NCI-H345 (cell line): ENCODE measurements at regions not wholly inside any gene's neighbourhood (a gene's known extent, or its start where the extent isn't known, plus 50 kb on each side); places are given as distances from the start of the nearest gene placed in this dataset.

ENCODE experiments used
- DNase-seq: peaks from one replicate; lab custom pipeline; 2025; lab: John Stamatoyannopoulos, UW

DNA sequence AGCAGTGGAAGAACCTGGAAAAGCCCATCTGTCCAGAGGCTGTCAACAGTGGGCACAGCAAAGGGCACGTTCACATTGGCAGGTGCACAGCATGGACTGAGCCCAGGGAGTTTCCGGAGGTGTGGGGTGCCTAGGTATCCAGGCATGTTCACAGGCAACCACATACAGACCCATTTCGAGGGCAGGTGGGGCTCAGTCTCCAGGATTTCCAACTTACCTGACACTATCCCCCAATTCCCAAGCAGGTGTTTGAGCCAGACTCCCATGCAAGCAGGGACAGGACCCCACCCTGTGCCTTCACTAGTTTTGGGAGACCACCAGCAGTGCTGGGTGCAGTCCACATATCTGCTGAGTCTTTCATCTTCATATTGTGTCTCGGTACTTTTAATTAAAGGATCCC, 65.0 kb upstream of the IRF2BP2 start:
- no peak for DNase-seq

DNA sequence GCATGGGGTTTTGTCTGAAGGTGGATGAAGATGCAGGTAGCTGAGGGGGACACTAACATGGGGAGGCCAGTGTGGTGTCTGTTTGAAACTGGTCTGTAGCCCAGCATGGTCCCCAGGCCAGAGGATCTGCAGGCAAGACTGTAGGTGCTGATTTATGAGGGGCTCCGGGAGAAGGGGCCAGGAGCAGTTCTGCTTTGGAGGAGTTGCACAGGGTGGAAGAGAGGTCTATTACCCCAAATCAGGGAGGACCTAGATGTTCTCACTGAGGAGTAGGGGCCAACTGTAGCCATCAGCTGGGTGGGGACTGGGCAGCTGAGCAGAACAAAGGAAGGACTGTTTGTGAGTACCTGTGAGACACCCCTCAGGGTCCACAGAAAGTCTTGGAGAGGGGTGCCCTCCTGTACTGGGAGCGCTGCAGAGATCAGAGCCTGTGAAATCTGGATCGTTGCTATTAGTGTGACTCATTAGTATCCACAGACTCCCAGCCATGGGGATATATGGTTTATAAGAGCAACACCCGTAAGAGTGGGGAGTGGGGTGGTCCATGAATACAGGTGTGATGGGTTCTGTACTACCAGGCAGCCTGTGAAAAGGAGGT, 64.3 kb upstream of the IRF2BP2 start:
- no peak for DNase-seq

DNA sequence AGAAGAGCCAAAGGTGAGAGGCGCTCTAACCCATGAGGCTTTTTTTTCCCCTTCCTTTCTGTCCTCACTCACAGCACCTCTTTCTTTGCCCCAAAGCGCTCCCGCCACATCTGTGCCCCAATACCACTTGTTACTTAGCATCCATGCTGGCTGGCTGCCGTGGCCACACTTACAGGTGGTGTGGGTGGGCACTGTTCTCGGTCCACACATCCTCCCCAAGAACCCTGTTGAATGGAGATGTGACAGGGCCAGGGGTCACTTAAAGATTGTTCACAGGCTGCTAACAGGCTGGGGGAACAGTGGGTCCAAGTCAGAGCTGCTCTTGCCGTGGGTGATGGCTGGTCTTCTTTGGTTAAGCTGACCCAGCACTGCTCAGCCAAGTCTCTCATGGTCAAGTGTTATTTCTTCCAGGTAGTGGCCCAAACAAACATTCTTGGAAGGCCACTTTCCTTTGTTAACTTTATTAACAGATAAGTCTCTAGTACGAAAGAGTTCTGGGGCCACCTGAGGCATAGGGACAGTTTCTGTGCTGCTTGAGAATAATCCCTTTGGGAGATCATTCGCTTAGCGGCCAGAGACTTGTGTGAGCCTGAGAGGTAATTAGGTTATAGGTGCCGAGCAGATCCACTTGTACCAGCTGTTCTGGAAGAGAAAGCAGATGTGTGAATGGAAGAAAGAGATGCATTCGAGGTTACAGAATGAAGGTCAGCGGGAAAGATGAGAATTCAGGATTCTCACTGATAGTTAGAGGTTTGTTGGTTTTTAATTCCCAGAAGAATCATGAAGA, 62.6 kb upstream of the IRF2BP2 start:
- no peak for DNase-seq

DNA sequence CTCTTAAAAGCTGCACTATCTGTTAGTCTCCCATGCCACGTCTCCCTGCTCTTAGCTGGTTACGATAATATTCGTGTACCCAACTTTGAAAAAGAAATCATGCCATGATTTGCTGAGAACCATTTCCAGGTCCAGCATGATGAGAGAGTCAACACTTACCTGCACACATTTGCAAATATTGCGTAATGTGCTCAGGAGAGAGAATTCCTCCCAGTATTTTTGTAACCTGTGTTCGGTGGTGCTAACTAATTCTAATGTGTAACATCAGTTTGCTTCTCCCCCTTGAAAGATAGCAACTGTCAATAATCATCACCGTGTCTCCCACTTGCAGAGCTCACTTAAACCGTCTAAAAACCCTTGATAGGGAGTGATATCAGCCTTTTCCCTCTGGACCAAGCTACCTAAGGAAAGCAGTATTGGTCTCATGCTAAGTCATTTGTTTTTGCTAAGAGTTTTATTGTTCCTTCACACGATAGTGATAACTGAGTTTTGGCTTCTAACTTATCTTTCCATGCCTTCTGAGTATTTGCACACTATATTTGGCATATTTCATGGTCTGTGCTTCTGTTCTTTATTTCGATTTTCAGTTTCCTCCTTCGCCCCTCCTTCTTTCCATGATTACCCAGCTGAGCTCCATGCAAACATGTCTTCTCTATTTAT, 61.1 kb upstream of the IRF2BP2 start:
- peak; percentile 63 for DNase-seq

DNA sequence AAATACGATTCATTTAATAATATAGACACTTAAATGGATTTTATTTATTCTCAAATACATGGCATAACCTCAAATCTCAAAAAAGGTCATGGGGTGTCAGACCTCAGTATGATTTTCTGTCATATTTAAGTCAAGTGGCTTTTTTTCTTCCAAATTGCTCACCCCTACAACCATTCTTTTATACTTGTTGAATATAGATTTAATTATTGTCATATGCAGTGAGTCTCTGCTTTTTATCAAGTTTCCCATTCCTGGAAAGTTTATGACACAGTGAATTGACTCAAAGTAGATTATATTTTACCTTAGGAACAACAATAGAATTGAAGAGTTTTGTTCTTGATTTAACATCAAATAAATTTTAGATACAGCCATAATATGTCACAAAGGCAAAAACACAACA, 59.5 kb upstream of the IRF2BP2 start:
- DNase-seq = no peak

DNA sequence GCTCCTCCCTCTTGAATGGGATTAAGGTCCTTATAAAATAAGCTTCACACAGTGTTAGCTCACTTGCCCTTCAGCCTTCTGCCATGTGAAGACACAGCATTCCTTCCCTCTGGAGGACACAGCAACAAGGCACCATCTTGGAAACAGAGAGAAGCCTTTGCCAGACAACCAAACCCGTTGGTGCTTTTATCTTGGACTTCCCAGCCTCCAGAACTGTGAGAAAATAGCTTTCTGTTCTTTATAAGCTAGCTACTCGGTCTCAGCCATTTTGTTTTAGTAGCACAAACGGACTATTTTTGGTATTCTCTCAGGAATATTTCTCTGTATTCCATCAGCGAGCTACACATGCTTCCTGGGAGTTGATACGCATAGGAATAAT, 58.6 kb upstream of the IRF2BP2 start:
- DNase-seq = no peak

DNA sequence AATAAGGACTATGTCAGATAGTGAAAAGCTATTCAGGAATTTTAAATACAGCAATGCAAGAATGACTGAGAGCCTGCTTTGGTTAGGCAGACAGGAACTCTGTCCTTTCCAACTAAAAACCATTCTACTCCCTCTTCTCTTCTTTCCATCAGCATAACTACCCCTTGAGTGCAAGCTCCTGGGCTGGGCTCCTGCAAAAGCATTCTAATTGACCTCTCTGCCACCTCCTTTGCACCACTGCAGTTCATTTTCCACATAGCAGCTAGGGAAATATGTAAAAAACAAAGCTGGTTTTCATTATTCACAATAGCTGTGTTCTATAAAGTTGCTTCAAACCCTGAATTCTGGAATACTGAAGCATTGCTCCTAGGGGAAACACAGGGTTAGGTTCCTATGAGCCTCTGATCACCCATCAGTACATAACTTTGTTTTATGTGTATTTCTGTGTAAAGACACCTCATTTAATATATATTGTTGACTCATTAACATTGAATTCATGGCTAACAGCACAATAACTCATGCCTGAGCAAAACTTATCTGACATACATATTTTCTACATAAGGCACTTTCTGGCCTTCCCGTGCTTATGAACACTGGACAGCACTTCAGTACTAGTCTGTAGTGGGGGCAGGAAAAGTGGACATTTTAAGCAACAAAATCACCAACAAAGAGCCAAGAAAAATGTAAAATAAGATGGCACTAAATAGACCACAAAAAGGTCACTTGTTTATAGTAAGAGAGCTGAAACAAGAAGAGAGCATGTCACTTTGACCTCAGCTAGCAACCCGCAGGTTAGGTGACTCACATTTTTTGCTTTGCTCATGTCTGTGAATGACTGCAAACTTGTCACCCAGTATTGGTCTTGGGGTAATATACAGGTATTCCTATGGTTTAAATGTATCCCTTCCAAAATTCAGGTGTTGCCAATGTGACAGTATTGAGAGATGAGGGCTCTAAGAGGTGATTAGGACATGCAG, 57.9 kb upstream of the IRF2BP2 start:
- DNase-seq = no peak

DNA sequence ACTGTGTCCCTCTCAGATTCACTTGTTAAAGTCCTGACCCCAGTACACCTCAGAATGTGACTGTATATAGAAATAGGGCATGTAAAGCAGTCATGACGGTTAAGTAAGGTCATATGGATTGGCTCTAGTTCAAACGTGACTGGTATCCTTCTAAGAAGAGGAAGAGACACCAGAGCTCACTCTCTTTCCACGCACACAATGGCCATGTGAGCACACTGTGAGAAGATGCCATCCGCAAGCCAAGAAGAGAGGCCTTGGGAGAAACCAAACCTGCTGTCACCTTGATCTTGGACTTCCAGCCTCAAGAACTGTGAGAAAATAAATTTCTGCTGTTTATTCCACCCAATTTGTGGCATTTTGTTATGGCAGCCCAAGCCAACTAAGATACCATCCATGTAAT, 56.8 kb upstream of the IRF2BP2 start:
- no peak for DNase-seq

DNA sequence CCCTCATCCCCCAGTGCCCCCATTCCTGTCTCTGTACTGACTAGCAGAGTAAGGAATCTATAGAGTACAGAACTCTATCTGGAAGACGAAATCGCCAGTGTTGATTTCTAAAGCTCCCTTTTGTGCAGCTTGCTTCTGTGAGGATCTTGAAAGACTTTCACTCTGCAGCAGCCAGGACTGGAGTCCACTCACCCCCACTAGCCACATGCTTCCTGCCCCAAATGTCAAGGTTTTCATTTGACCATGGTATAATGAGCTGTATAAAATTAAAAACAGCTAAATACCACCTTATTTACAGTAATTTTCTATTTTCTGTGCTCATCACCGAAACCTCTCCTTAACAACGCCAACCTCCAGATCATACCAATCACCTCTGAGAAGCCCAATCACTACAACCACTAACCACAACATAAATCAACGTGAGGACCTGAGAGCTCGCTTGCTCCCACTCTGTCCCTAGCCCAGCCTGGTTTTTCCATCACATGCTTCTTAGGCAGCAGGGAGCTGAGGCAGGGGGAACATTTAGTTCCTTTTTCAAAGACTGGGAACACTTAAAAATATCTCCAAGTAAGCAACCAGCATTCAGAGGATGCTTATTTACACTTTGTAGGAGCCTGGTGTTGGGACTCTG, 56.1 kb upstream of the IRF2BP2 start:
- no peak for DNase-seq

DNA sequence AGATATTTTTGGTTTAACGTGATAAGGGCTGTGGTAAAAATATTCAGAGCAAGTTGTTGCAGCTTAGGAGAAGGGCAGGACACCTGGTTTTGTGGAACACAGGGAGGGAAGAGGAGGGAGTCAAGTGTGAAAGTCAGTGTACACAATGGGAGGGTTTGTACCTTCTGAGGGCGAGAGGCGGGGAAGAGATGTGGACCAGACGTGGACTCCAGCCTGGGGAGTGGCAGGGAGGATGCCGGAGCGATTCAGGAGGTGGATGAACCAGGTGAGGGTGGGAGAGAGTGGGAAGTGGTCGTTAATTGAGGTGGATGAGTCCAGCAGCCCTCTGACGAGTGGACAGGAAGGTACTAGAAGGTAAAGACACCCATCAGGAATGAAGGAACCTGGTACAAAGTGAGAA, 52.2 kb upstream of the IRF2BP2 start:
- no peak for DNase-seq

DNA sequence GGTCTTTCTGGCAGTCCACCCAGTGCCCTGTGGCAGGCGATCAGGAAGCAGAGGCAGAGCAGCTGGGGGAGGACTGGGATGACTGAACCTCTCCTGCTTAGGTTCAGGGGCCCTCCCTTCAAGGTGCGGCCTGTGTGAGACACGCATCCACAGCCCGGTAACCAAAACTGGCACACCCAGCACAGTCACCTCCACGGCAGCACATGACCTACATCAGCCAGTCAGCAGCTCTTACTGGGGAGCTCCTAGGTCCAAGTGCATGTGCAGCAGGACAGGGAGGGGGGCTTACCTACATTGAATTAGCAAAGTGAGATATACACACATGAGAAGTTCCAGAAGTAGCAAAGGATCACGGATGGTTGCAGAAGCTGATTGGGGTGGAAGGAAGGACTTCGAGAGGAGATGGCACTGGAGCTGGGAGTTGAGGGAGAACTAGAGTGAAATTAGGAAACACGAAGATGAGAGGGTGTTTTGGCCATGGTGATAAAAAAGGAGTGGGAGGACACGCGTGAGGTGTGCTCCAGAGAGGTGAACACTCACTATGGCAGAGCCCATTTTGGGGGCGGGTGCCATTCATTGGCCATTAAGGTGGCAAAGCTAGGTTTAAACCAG, 51.4 kb upstream of the IRF2BP2 start:
- no peak for DNase-seq

DNA sequence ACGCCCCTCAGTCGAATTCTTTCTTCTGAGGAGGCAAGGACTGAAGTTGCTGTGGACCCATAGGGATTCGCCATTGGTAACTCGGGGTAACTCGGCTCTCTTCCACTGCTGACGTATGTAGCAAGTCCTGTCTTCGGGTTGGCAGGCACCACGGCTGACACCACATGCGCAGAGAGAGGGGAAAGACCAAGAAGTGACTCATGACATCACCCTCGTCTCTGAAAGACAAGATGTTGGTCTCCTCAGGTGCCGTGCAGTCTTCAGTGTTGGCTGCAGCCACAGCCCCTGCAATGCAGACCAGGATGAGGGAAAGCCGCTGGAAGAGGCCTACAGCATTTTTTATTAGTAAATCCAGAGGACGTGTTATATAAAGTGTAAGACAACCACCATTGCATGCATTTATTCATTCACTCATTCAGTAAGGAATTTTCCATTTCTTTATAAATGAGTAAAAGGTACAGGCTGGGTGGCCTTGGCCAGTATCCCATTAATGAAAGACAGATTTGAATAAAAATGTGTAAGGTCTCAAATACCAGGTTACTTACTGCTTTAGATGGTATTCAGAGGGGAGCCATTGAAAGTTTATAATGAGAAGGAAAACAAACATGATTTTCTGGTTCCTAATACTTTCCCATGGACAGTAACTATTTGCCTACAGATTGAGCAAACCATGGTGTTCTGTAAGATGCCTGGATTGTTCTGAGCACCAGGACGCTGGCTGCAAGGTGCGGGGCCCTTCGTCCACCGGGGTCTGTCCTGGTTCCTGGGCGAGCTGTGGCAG, 50.7 kb upstream of the IRF2BP2 start:
- no peak for DNase-seq
